CD4-positive, alpha-beta T cell treated with Interferon alpha-2 for 1 hour (primary cell): ENCODE measurements at regions not wholly inside any gene's neighbourhood (a gene's known extent, or its start where the extent isn't known, plus 50 kb on each side); places are given as distances from the start of the nearest gene placed in this dataset.

ENCODE experiments used
- DNase-seq, 2 donors: peaks; one replicate each; pipeline ENCODE4 v3.0.0-alpha.2; 2020 to 2022

- no peak for DNase-seq
These were observed 743.9 kb upstream of the SOX9 start for GRCh38 chr17:71376933-71377332.

- DNase-seq, result no peak
These were observed 742.8 kb upstream of the SOX9 start for GRCh38 chr17:71378036-71378435.

- DNase-seq, result no peak
These were observed 742.1 kb upstream of the SOX9 start for GRCh38 chr17:71378741-71379140.

- no peak for DNase-seq
These were observed 741.3 kb upstream of the SOX9 start for GRCh38 chr17:71379512-71379911.

- no peak for DNase-seq
These were observed 740.3 kb upstream of the SOX9 start for GRCh38 chr17:71380535-71380934.

DNA sequence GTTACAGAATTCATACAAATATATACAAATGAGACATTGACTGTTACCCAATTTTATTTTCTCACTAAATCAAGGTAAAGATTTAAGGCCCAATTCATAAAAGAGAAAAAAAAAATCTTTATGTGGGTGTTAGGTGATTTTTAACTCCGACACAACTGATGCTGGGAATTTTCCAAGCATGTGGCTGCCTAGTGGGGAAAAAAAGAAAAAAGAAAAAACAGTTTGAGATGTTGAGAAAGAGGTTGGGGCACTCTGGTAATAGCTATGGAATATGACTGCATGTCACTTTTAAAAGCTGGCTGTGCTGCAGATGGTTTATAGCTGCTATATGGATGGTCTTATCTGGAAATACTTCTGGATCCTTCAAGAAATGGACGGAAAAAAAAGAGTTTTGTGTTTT lies 739.9 kb upstream of the SOX9 start:
- DNase-seq, result no peak

DNA sequence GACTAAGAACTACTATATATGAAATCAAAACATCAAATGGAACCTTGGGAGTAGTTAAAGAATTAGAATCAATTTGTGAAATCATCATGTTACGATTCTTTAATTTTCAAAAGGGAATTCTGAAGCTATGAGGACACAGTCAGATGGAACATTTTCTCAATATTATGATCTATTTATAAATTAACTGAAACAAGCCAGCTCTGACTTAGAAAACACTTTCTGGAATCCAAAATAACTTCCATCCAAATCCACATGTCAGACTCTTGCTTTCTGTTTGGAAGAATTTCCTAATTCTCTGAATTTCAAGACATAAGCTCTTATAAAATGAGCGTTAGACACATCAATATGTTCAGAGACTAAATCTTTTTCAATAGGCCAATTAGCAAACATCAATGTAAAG lies 737.7 kb upstream of the SOX9 start:
- DNase-seq, result no peak

DNA sequence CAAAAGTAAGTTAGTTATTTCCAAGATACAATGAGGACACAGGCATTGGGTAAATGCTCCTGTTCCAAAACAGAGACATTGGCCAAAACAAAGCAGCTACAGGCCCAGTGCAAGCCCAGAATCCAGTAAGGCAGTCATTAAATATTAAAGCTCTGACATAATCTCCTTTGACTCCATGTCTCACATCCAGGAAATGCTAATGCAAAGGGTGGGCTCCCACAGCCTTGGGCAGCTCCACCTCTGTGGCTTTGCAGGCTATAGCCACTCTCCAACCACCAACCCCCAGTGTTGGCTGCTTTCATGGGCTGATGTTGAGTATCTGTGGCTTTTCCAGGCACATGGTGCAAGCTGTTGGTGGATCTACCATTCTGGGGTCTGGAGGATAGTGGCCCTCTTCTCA lies 733.4 kb upstream of the SOX9 start:
- DNase-seq, result no peak

DNA sequence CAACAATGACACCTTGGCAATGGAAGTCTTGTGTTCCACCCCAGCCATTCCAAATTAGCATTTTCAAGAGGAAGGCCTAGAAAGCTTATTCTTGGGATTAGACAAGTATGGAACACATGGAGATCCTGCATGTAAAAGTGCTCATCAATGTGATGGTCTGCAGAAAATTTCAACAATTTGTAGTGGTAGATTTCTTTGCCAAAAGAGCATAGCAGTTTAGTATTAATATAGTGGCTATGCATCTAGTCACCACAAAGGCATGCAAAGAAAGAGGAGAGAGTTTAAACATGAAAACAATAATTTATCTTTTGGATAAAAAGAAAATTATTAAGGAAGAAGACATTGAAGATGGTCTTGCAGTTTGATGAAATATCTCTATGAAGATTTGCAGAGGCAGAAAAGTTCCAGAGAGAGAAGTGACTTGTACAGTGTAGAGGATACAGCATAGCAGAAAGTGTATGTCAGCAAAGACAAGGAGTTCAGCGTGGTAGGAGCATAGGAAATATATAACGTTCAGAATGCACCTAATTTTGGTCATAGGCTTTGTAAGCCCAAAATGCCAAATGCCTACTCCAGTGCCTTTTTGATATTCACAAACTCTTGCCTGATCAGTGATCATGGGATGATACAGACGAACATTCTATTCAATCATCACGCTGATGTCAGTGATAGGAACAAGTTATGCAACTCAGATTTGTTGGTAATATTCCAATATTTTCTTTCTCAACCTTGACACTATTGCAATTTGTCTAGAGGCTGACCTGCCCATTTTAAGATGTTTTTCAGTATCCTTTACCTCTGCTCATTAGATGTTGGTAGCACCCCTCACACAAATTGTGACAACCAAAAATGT lies 727.9 kb upstream of the SOX9 start:
- no peak for DNase-seq

DNA sequence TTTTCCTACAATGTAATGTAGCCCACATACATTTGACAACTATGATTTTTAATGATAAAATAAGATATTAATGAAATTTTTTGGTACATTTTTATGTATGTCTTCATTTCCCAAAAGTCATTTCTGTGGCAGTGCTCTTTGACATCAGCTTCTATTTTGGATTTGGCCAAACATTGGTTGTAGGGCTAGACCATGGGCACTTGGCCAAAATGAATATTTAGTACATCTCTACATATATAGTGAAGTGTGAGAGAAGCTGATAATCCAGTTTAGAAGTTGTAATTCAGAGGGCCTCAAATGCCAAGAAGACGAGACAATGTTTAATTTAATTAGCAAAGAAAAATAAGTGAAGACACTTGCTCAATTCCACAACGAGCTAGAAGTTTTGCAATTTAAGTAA lies 724.9 kb upstream of the SOX9 start:
- no peak for DNase-seq

DNA sequence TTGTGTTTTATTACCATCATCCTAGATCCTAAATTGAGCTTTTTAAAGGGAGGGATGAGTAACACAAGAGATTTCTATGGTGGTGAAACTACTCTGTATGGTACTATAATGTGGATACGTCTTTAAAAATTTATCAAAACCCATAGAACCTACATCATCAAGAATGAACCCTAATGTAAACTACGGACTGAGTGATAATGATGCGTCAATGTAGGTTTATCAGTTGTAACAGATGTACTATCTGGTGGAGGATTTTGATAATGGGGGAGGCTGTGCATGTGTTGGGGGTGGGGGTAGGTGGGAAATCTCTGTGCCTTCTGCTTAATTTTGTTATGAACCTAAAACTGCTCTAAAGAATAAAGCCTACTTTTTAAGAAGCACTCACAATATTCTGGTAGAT lies 724.1 kb upstream of the SOX9 start:
- no peak for DNase-seq

DNA sequence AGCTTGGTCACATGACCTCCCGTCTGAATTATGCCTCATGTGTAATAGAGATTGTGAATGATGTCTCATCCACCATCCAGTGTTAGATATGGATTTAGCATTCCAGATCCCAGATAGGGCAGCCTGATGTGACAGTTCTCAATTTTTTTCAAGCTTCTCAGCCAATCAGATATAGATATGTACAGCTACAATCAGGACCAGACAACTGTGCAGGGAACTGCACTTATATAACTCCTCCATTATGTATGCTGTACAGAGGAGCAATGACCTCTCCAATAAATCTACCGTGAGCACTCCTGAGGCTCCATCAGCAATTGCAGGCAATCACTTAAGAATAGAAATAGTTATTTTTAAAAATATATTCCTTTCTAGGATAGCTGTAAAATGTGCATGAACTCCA lies 722.8 kb upstream of the SOX9 start:
- DNase-seq, result no peak

GRCh38 chr17:71398800-71399219 lies 722.0 kb upstream of the SOX9 start:
- DNase-seq, result no peak

GRCh38 chr17:71399221-71399620 lies 721.6 kb upstream of the SOX9 start:
- DNase-seq, result no peak

DNA sequence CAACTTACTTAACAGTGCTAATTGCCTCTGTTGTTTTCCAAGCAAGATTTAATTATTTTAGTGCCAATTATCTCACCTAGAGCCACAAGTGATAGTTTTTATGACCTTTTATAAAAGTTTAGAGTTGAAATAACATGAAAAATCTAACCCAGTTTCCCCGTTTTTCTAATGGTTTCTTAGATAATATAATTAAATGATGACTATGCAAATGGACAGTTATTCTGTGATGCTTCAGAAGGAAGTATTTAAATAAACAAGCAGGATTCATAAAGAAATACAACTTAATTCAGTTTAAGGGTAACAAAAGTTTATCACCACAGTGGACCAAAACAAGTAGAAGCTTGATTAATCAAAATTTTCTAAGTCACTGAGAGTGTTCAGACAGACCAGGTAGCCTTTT lies 721.2 kb upstream of the SOX9 start:
- DNase-seq, result no peak

DNA sequence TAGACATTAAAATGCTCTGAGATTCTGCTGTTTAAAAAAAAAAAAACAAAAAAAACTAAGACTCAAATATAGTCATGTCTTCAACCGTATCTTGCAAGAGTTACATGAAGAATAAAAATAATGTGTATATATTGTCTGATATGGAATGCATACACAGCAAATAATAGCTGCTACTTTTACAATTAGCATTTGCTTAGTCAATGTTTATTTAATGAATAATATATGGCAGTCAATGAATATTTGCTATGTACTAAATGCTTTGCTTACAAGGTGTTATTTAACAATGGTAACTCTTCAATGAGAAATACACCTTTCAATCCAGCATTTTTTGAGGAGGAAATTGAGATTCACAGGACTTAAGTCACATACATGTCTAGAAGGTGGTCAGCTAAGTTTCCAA lies 718.8 kb upstream of the SOX9 start:
- no peak for DNase-seq

- no peak for DNase-seq
These were observed 718.1 kb upstream of the SOX9 start for GRCh38 chr17:71402661-71403141.

GRCh38 chr17:71405101-71405500 lies 715.7 kb upstream of the SOX9 start:
- DNase-seq, result no peak

GRCh38 chr17:71407981-71408380 lies 712.8 kb upstream of the SOX9 start:
- no peak for DNase-seq

DNA sequence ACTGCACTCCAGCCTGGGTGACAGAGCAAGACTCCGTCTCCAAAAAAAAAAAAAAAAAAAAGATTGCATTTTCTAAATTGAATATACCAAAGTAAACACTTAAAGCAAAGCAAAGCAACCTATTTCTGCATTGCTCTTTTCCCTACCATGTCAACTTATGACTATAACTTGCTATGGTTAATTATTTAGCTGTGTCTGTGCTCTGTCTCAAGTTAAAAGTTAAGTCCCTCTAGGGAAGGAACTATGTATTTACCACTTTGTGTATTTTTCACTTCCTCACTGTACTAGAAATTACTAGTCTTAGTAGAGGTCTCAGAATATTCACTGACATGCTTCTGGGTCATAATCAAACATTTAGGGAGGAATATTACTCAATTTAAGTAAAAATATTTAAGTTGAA lies 711.7 kb upstream of the SOX9 start:
- no peak for DNase-seq

- no peak for DNase-seq
These were observed 711.1 kb upstream of the SOX9 start for GRCh38 chr17:71409712-71410111.

DNA sequence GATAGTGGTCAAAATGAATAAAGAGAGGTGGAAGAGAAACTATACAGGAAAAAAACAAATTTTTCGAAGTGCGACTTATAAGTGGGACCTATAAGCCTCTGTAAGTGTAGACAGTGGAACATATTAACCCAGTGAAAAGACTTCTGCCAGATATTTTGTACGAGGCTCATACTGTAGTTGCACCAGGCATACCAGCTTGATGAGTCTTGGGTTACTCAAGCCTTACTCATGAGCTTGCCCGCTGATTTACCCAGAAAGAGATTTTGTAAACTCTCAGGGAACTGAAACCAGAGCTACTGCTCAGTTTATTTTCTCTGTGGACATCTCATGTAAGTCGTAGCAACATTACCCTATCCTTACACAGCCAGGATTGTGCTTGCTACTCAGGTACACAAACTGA lies 708.0 kb upstream of the SOX9 start:
- DNase-seq, result no peak

DNA sequence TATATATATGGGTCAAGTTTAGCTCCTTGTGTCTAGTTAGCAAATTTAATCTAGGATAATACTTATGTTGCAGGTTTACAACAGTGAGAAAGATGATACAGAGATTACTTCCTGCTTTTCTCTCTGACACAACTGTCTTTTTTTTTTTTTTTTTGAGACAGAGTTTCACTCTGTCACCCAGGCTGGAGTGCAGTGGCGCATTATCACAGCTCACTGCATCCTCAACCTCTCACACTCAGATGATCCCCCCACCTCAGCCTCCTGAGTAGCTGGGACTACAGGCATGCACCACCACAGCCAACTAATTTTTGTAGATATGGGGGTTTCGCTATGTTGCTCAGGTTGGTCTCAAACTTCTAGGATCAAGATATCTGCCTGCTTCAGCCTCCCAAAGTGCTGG lies 706.9 kb upstream of the SOX9 start:
- no peak for DNase-seq

- DNase-seq, result no peak
These were observed 703.7 kb upstream of the SOX9 start for GRCh38 chr17:71417142-71417541.

DNA sequence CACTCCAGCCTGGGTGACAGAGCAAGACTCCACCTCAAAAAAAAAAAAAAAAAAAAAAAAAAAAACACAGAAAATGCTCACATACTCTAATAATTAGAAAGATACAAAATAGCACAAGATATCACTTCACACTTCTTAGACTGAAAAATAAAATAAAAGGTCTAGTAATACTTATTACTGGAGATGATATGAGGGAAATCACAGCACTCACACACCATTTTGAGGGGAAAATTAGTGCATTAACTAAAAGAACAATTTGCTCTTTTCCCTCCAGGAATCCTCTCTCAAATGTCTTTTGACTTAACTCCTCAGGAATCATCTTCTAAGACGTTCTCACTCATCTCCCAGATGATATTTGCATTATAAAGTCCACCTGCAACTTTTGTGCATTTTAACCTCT lies 697.9 kb upstream of the SOX9 start:
- no peak for DNase-seq
